Gastrocnemius medialis (tissue), 4 donors: ENCODE measurements at regions not wholly inside any gene's neighbourhood (a gene's known extent, or its start where the extent isn't known, plus 50 kb on each side); places are given as distances from the start of the nearest gene placed in this dataset.

Source experiments
- POLR2A ChIP-seq, 2 donors: fragments of 450-650 bp; IDR thresholded peaks; one replicate each; pipeline ENCODE4 v1.6.1; 2017; ENCODE audit warnings: antibody characterized with exemption in 2 of 2, mild to moderate bottlenecking in 2 of 2, moderate library complexity in 2 of 2
- TF ChIP-seq, protein P1 (sequence below), 5 experiments: fragments of 450-650 bp in 3 of 5; fragments of 200-600 bp in 2 of 5; sonication (generic) in 2 of 5; IDR thresholded peaks in 4 of 5; conservative IDR thresholded peaks in 1 of 5; 1 replicate in 4 of 5; 2 replicates in 1 of 5; pipeline ENCODE4 v1.5.1; 2016 to 2019; ENCODE audit warnings: antibody characterized with exemption in 5 of 5, mild to moderate bottlenecking in 3 of 5, moderate library complexity in 3 of 5

DNA sequence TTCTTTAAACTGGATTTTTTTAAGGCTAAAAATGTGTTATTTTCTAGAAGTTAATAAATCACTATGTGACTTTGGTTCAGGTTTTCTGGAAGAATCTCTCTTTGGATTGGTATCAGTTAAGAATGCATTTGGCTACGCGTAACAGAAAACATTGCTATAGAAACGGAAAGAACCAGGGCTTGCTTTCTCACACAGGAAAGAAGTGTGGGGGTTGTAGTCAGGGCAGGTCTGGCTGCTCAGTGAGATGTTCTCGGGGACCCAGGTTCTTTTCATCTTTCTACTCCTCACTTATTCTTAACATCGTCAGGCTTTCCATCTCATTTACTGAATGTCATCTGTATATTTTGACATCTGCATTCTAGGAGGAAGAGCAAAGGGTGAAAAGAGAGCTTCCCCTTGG, 191.4 kb downstream of the ZBTB18 start:
- TF ChIP-seq, protein P1, sequence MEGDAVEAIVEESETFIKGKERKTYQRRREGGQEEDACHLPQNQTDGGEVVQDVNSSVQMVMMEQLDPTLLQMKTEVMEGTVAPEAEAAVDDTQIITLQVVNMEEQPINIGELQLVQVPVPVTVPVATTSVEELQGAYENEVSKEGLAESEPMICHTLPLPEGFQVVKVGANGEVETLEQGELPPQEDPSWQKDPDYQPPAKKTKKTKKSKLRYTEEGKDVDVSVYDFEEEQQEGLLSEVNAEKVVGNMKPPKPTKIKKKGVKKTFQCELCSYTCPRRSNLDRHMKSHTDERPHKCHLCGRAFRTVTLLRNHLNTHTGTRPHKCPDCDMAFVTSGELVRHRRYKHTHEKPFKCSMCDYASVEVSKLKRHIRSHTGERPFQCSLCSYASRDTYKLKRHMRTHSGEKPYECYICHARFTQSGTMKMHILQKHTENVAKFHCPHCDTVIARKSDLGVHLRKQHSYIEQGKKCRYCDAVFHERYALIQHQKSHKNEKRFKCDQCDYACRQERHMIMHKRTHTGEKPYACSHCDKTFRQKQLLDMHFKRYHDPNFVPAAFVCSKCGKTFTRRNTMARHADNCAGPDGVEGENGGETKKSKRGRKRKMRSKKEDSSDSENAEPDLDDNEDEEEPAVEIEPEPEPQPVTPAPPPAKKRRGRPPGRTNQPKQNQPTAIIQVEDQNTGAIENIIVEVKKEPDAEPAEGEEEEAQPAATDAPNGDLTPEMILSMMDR (IDR thresholded peaks at IDR 0.05 in 4 of 5, conservative IDR thresholded peaks at IDR 0.05 in 1 of 5), result no peak
- no peak for TF ChIP-seq POLR2A (IDR thresholded peaks at IDR 0.05)
